GM19035 (cell line): ENCODE measurements at regions not wholly inside any gene's neighbourhood (a gene's known extent, or its start where the extent isn't known, plus 50 kb on each side); places are given as distances from the start of the nearest gene placed in this dataset.
"Not testable (repeated sequence)": the region's sequence is repeated elsewhere in the genome, so short reads cannot be mapped to it uniquely, and the experiment has no call there.

Experiments used
- ATAC-seq: cut with Tn5 transposase; IDR thresholded peaks from one replicate; pipeline ENCODE4 v1.9.1; 2021; ENCODE audit not compliant: unreplicated experiment

DNA sequence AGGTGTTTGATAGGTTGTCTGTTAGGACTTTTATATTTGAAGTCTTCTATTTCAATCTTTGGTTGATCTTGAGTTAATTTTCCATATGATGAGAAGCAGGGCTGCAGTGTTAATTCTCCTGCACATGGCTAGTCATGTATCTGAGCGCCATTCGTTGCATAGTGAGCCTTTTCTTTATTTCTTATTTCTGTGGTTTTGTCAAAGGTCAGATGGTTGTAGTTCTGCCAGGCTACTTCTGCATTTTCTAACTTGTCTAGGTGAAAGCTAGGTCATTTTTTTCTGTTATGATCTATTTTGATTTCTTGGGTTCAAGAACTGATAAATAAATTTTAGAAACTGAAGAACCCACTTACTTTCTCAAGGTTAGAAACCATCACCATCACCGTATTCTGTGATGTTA, 56.7 kb downstream of the CCDC74A start:
- ATAC-seq = no peak

DNA sequence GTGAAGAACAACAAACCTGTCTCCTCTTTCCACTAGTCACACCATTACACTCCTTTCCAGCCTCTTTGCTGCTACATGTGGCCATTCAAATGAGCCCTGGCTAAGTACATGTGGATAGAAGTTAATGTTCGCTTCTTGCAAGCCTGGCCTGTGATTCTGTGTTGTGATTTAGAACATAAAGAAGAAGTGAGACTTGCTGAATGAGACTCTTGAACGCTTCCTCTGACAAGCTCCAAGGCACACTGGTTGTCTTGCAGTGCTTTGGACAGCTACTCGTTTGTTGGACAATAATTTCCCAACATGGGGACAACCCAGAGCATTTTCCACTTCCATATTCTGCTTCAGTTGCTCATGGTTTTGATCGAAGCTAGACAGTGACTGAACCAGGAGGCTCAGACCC, 57.3 kb downstream of the CCDC74A start:
- ATAC-seq = peak; percentile 57

DNA sequence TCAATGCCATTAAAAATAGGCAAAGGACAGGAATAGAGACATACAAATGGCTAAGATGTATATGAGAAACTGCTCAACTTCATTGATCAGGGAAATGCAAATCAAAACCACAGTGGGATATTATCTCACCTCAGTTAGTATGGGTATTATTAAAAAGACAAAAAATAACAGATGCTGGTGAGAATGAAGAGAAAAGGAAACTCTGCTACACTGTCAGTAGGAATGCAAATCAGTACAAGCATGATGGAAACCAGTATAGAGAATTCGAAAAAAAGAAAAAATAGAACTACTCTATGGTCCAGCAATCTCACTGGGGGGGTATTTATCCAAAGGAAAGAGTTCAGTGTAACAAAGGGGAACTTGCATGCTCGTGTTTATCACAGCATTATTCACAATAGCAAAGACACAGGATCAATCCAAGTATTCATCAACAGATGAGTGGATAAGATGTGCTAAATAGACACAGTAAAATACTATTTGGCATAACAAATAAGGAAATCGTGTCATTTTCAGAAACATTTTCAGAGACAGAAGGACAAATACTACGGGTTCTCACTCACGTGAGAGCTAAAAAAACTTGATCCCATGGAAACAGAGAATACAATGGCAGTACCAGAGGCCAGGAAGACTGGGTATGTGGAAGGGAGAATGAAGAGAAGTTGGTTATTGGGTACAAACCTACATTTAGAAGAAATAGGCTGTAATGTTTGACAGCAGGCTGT, 60.6 kb downstream of the CCDC74A start:
- ATAC-seq = peak; percentile 77

DNA sequence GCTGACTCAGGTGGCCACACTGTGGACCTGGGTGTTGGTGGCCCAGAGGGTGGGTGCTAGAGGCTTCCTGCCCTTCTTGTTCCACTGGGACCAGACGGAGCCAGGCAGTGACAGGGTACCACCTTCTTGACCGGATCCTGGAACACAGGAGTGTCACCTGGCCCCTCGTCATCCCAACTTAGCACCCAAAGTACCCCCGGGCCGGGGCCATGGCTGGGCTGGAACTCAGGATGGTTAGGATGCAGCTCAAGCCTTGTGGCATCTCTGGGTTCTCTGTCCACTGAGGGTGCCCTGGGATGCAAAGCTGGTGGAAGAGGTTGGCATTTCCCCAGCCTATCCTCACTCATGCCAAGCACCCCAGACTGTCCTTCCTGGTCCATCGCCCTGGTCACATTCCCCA, 61.4 kb downstream of the CCDC74A start:
- ATAC-seq = not testable (repeated sequence)

DNA sequence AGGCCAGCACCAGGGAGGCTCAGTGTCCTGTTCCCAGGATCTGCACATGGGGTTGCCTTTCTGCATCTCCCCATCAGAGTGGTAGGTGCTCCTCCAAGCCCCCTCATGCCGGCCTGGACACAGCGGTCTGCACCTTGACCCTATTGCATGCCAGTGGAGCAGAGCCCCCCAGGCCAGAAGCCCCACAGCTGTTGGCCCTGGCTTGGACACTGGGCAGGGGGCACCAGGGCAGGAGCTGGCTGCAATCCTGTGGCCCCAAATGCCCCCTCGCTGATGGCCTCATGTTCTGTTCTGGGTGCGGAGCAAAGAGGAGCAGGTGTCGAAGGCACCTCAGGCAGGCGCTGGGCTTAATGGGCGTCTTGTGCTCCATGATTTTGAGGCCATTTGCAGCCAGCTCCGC, 62.7 kb downstream of the CCDC74A start:
- ATAC-seq = no peak

DNA sequence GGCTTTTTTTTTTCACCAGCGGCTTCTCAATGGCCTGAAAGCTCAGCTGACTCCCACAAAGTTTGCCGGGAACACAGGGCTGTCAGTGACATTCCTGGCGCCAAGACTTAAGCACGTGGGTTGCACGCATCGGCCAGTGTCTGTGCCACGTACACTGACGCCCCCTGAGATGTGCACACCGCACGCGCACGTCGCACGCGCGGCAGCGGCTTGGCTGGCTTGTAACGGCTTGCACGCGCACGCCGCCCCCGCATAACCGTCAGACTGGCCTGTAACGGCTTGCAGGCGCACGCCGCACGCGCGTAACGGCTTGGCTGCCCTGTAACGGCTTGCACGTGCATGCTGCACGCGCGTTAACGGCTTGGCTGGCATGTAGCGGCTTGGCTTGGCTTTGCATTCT, 63.2 kb downstream of the CCDC74A start:
- no peak for ATAC-seq

DNA sequence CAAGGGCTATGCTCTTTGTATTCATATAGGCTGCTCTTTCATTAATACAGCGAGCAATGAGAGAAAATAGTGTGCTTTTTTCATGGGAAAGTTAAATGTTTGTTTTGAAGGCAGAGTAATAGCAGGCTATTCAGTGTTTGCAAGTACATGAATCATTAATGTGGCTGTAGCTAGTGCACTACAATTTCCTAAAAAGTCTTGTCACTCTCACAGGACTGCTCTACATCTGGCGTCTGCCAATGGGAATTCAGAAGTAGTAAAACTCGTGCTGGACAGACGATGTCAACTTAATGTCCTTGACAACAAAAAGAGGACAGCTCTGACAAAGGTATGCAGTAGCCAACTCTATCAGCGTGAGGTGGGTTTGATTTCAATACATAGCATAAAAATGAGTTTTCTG, 68.9 kb downstream of the CCDC74A start:
- not testable (repeated sequence) for ATAC-seq

DNA sequence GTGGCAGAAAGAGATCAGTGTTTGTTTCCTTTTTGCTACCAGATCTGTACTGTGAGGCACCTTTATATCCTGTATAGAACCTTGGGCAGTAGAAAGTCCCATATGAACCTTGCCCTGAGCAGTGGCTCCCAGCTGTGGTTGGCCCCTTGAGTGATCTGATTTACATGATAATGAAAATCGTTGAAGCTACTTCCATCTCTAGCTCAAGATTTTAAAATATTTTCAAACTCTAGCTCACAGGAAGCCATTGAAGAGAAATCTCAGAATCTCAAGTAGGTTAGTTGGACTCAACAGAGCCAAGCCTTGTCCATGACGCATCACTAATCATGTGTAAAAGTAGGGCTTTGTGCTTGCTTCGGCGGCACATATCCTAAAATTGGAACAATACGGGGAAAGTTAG, 74.8 kb downstream of the CCDC74A start:
- not testable (repeated sequence) for ATAC-seq

DNA sequence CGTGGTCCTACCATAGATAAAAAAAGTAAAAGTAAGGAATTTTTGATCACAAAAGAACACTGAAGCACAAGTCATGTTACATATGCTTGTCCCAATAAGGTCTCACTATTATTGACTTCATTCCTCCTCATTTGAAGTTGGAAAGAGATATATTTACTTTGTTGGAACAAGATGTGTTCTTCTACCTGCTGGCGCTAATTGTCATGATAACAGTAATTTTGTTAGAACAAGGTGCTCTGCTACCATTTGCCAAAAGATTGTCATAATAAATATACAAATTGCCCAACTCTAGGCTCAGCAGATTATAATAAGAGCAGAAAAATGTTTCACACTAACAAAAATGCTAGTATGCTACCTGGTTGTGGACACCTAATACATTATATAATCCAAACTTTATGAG, 77.0 kb downstream of the CCDC74A start:
- not testable (repeated sequence) for ATAC-seq

DNA sequence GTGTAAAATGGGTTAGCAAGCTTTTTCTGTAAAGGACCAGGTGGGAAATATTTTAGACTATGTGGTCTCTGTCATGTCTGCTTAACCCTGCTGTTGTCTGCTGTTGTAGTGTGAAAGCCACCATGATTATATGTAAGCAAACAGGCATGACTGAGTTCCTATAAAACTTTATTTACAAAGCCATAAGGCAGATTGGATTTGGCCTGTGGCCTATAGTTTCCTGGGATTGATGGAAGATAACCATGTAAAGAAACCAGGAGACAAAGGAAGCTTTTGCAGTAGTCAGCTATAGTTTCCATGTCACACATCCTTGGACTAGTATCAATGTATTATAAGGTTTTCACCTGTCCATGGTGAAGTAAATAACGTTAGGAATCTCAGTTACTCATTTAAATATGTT, 78.7 kb downstream of the CCDC74A start:
- not testable (repeated sequence) for ATAC-seq

DNA sequence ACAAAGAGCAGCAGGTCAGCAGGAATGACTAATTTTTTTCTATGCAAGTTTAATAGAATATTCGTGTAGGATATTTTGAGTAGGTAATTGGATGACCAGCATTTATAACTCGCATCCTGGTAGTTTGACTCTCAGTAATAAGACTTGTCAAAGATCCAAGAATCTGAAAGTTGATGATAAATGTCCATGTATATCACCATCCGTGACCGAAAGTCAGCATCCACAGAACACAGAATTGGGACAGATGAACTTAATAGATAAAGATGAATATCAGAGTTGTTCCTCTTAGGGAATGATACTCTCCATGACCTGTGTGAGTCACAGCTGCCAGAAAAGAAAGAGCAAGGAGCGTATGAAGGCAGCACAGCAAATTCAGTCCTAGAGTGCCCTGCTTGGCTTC, 79.4 kb downstream of the CCDC74A start:
- not testable (repeated sequence) for ATAC-seq

DNA sequence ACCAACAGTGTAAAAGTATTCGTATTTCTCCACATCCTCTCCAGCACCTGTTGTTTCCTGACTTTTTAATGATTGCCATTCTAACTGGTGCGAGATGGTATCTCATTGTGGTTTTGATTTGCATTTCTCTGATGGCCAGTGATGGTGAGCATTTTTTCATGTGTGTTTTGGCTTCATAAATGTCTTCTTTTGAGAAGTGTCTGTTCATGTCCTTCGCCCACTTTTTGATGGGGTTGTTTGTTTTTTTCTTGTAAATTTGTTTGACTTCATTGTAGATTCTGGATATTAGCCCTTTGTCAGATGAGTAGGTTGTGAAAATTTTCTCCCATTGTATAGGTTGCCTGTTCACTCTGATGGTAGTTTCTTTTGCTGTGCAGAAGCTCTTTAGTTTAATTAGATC, 86.9 kb downstream of the CCDC74A start:
- not testable (repeated sequence) for ATAC-seq

DNA sequence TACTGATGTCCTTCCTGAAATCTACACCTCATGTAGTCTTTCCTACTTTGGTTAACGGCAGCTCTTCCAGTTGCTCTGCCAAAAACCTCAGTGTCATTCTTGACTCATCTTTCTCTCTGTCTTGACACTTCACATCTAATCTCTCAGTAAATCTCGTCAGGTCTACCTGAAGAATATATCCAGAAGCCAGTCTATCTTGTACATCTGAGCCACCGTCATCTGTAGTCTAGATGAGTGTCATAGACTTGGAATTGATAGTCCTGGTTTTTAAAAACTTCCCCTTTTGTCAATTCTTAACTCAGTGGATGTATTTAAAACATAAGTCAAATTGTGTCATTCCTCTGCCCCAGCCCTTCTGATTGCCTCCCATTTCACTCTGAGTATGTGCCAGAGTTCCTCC, 90.6 kb downstream of the CCDC74A start:
- not testable (repeated sequence) for ATAC-seq

DNA sequence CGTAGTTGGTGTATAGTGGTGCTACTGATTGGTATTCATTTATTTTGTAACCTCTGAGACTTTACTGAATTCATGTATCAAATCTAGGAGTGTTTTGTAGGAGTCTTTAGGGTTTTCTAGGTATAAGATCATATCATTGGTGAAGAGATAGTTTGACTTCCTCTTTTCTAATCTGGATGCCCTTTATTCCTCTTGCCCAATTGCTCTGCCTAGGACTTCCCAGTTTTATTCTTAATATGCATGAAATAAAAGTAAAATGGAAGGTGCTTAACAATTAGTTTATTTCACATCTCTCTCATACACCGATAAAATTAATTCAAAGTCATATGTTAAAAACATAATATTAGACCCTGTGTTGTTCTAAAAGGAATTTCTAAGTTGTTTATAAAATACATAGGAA, 95.2 kb downstream of the CCDC74A start:
- not testable (repeated sequence) for ATAC-seq

DNA sequence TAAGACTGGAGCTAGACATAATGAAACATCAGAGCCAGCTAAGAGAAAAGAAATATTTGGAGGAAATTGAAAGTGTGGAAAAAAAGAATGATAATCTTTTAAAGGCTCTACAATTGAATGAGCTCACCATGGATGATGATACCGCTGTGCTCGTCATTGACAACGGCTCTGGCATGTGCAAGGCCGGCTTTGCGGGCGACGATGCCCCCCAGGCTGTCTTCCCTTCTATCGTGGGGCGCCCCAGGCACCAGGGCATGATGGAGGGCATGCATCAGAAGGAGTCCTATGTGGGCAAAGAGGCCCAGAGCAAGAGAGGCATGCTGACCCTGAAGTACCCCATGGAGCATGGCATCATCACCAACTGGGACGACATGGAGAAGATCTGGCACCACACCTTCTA, 98.3 kb downstream of the CCDC74A start:
- not testable (repeated sequence) for ATAC-seq

DNA sequence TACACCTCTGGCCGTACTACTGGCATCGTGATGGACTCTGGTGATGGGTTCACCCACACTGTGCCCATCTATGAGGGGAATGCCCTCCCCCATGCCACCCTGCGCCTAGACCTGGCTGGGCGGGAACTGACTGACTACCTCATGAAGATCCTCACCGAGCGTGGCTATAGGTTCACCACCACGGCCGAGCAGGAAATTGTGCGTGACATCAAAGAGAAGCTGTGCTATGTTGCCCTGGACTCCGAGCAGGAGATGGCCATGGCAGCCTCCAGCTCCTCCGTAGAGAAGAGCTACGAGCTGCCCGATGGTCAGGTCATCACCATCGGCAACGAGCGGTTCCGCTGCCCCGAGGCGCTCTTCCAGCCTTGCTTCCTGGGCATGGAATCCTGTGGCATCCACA, 98.9 kb downstream of the CCDC74A start:
- ATAC-seq = not testable (repeated sequence)

DNA sequence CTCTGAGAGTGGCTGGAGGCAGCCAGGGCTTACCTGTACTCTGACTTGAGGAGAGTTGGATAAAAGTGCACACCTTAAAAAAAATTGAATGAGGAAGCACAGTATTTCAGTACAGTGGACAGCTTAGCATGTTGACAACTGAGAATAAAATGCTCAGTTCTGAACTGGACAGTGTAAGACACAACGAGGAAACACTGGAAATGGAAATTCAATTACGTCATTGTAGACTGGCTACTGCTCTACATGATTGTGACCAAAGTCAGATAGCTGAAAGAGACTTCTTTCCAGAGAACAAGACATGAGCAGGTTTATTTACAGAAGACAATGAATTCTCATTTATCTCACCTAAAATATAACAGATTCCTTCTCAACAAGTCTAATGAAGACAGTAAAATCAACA, 100.1 kb downstream of the CCDC74A start:
- not testable (repeated sequence) for ATAC-seq

DNA sequence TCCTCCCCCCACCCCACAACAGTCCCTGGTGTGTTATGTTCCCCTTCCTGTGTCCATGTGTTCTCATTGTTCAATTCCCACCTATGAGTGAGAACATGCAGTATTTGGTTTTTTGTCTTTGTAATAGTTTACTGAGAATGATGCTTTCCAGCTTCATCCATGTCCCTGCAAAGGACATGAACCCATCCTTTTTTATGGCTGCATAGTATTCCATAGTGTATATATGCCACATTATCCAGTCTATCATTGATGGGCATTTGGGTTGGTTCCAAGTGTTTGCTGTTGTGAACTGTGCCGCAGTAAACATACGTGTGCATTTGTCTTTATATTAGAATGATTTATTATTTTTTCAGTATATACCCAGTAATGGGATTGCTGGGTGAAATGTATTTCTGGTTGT, 104.0 kb downstream of the CCDC74A start:
- not testable (repeated sequence) for ATAC-seq

DNA sequence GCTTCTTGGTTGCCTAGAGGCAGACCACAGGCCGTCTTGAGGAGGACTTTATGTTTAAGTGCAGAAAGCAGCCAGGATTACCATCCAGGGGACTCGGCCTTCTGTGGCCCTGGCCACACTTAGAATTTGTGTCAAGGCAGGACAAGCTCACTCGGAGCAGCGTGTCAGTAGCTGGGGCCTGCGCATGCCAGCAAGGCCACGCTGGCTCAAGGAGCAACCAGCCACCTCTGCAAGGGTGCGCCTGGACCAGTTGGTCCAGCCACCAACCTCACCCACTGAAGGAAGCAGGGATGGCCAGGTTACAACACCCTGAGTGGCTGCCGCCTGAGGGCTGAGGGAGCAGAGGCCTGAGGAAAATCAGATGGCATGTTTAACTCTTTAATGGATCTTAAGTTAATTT, 105.7 kb downstream of the CCDC74A start:
- not testable (repeated sequence) for ATAC-seq

DNA sequence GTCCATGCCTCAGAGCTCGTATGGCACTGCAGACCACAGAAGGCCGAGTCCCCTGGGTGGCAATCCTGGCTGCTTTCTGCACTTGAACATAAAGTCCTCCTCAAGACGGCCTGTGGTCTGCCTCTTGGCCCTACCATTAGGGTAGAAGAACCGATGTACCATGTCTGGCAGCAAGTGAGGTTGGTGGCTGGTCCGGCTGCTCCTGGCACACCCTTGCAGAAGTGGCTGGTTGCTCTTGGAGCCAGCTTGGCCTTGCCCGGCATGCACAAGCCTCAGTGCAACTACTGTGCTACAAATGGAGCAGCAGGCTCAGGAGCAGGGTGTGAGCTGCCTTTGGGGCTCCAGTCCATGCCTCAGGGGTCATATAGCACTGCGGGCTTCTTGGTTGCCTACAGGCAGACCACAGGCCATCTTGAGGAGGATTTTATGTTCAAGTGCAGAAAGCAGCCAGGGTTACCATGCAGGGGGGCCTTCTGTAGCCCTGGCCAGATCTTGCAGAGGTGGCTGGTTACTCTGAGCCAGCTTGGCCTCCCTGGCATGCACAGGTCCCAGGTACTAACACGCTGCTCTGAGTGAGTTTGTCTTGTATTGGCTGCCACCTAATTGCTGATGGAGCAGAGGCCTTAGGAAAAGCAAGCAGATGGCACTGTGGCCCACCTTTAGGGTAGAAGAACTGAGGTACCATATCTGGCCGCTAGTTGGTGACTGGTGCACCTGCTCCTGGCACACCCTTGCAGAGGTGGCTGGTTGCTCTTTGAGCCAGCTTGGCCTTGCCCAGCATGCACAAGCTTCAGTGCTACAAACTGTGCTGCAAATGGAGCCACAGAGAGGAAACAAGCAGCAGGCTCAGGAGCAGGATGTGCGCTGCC, 106.4 kb downstream of the CCDC74A start:
- not testable (repeated sequence) for ATAC-seq

DNA sequence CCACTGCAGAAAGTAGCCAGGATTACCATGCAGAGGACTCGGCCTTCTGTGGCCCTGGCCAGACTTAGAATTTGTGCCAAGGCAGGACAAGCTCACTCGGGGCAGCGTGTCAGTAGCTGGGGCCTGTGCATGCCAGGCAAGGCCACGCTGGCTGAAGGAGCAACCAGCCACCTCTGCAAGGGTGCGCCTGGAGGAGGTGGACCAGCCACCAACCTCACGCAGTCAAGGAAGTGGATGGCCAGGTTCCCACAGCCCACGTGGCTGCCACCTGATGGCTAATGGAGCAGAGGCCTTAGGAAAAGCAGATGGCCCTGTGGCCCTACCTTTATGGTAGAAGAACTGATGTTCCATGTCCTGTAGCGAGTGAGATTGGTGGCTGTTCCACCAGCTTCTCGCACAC, 107.9 kb downstream of the CCDC74A start:
- ATAC-seq = no peak

DNA sequence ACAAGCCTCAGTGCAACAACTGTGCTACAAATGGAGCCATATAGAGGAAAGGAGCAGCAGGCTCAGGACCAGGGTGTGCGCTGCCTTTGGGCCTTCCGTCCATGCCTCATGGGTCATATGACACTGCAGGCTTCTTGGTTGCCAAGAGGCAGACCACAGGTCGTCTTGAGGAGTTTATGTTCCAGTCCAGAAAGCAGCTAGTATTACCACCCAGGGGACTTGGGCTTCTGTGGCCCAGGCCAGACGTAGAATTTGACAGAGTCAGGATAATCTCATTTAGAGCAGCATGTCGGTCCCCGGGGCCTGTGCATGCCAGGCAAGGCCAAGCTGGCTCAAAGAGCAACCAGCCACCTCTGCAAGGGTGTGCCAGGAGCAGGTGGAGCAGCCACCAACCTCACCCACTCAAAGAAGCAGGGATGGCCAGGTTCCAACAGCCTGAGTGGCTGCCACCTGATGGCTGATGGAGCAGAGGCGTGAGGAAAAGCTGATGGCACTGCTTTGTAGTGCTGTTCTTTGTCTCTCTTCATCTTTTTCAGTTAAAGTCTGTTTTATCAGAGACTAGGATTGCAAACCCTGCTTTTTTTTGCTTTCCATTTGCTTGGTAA, 109.1 kb downstream of the CCDC74A start:
- not testable (repeated sequence) for ATAC-seq
